ENCODE measurements at regions not wholly inside any gene's neighbourhood (a gene's known extent, or its start where the extent isn't known, plus 50 kb on each side); places are given as distances from the start of the nearest gene placed in this dataset.

- Histone ChIP-seq H3K9ac (ENCODE audit: low read depth, low read length, poor library complexity, severe bottlenecking) (no peak overlapping the region), H2AFZ (ENCODE audit: low read length) (no peak overlapping the region), H3K9me2 (replicated peaks; ENCODE audit: low read depth, low read length) (no peaks in the 10 kb centered on the region), H3F3A (ENCODE audit: low read depth) (no peaks in the 10 kb centered on the region), H3K4me2 (ENCODE audit: low read depth, low read length, poor library complexity, severe bottlenecking) (no peak overlapping the region), H3K79me2 (ENCODE audit: insufficient read depth, low read length) (no peaks in the 10 kb centered on the region), H4K20me1 (ENCODE audit: insufficient read depth, low read length, poor library complexity, severe bottlenecking) (no peaks in the 10 kb centered on the region), H3K4me3 (ENCODE audit: low read length, poor library complexity, severe bottlenecking) (no peak overlapping the region), H3K9me3 (ENCODE audit: insufficient read depth, low read depth, low read length) (no peaks in the 10 kb centered on the region), H3K36me3 (ENCODE audit: insufficient read depth, low read length) (no peaks in the 10 kb centered on the region), H3K4me1 (ENCODE audit: insufficient read depth, low read length, poor library complexity, severe bottlenecking) (no peaks in the 10 kb centered on the region), H3K27me3 (ENCODE audit: insufficient read depth, low read length, poor library complexity, severe bottlenecking) (no peaks in the 10 kb centered on the region)
- TF ChIP-seq EZH2phosphoT487 (IDR thresholded peaks at IDR 0.05; ENCODE audit: borderline replicate concordance) (no peak), CTCF (conservative IDR thresholded peaks at IDR 0.05; ENCODE audit: low read length) (no peak)
These were observed 83.4 kb upstream of the POU1F1 start for GRCh38 chr3:87359826-87360225.

DNA sequence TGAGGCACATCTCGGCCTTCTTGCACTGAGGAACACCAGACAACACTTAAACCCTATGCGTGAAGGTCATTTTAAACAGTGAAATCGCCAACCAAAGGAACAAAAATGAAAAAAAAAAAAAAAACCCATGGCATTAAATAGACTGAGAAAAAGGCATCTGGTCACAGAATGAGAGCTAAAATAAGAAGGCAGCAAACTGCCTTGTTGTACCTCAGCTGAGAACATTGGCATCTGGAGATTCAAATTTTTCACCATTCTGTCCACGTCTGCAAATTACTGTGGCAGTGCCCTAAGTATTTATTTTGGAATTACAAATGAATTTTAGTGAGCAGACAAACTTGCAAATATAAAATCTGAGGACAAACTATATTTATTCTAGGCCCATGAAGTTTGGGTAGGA lies 82.6 kb upstream of the POU1F1 start:
- Histone ChIP-seq H3K4me3 (ENCODE audit: low read length, poor library complexity, severe bottlenecking) (no peak overlapping the region), H3K27me3 (ENCODE audit: insufficient read depth, low read length, poor library complexity, severe bottlenecking) (no peaks in the 10 kb centered on the region), H3K36me3 (ENCODE audit: insufficient read depth, low read length) (no peaks in the 10 kb centered on the region), H3K4me2 (ENCODE audit: low read depth, low read length, poor library complexity, severe bottlenecking) (no peak overlapping the region), H3K79me2 (ENCODE audit: insufficient read depth, low read length) (no peaks in the 10 kb centered on the region), H3K9ac (ENCODE audit: low read depth, low read length, poor library complexity, severe bottlenecking) (no peak overlapping the region), H3K9me3 (ENCODE audit: insufficient read depth, low read depth, low read length) (no peaks in the 10 kb centered on the region), H2AFZ (ENCODE audit: low read length) (no peak overlapping the region), H3F3A (ENCODE audit: low read depth) (no peaks in the 10 kb centered on the region), H3K9me2 (replicated peaks; ENCODE audit: low read depth, low read length) (no peaks in the 10 kb centered on the region), H3K4me1 (ENCODE audit: insufficient read depth, low read length, poor library complexity, severe bottlenecking) (no peaks in the 10 kb centered on the region), H4K20me1 (ENCODE audit: insufficient read depth, low read length, poor library complexity, severe bottlenecking) (no peaks in the 10 kb centered on the region)
- no peak for TF ChIP-seq CTCF (conservative IDR thresholded peaks at IDR 0.05; ENCODE audit: low read length)

- H3K4me3 ChIP-seq (ENCODE audit: low read length, poor library complexity, severe bottlenecking) = no peak overlapping the region
- no peak overlapping the region for H2AFZ ChIP-seq (ENCODE audit: low read length)
- no peak for TF ChIP-seq EZH2phosphoT487 (IDR thresholded peaks at IDR 0.05; ENCODE audit: borderline replicate concordance)
- no peak for TF ChIP-seq CTCF (conservative IDR thresholded peaks at IDR 0.05; ENCODE audit: low read length)
- no peaks in the 10 kb centered on the region for H3K9me3 ChIP-seq (ENCODE audit: insufficient read depth, low read depth, low read length)
- no peaks in the 10 kb centered on the region for H3K27me3 ChIP-seq (ENCODE audit: insufficient read depth, low read length, poor library complexity, severe bottlenecking)
- no peaks in the 10 kb centered on the region for H3K79me2 ChIP-seq (ENCODE audit: insufficient read depth, low read length)
- no peaks in the 10 kb centered on the region for H4K20me1 ChIP-seq (ENCODE audit: insufficient read depth, low read length, poor library complexity, severe bottlenecking)
- H3K4me2 ChIP-seq (ENCODE audit: low read depth, low read length, poor library complexity, severe bottlenecking) = no peak overlapping the region
- H3K9me2 ChIP-seq (replicated peaks; ENCODE audit: low read depth, low read length) = no peaks in the 10 kb centered on the region
- no peaks in the 10 kb centered on the region for H3K4me1 ChIP-seq (ENCODE audit: insufficient read depth, low read length, poor library complexity, severe bottlenecking)
- no peaks in the 10 kb centered on the region for H3F3A ChIP-seq (ENCODE audit: low read depth)
- no peaks in the 10 kb centered on the region for H3K36me3 ChIP-seq (ENCODE audit: insufficient read depth, low read length)
- no peak overlapping the region for H3K9ac ChIP-seq (ENCODE audit: low read depth, low read length, poor library complexity, severe bottlenecking)
These were observed 81.7 kb upstream of the POU1F1 start for GRCh38 chr3:87358066-87358465.
